A549 (cell line): ENCODE measurements at regions not wholly inside any gene's neighbourhood (a gene's known extent, or its start where the extent isn't known, plus 50 kb on each side); places are given as distances from the start of the nearest gene placed in this dataset.

Source experiments
- CTCF ChIP-seq: fragments of >200 bp; sonication (Bioruptor Twin); formaldehyde crosslinking; IDR thresholded peaks from 3 replicates; pipeline ENCODE4 v1.5.1; 2016
- MAFK ChIP-seq: fragments of 450-650 bp; IDR thresholded peaks from 2 replicates; pipeline ENCODE4 v1.6.1; 2014; ENCODE audit not compliant: partially characterized antibody
- MAX ChIP-seq: IDR thresholded peaks from 2 replicates; pipeline ENCODE4 v1.6.1; 2012

GRCh38 chr14:27002179-27002578, 404.3 kb upstream of the NOVA1 start:
- TF ChIP-seq CTCF: no peak
- TF ChIP-seq MAFK: no peak
- no peak for TF ChIP-seq MAX
